GM21717 (cell line): ENCODE measurements at regions not wholly inside any gene's neighbourhood (a gene's known extent, or its start where the extent isn't known, plus 50 kb on each side); places are given as distances from the start of the nearest gene placed in this dataset.

Source experiments
- ATAC-seq: cut with Tn5 transposase; IDR thresholded peaks from one replicate; pipeline ENCODE4 v1.9.1; 2021; ENCODE audit warnings: mild to moderate bottlenecking, moderate library complexity; ENCODE audit not compliant: unreplicated experiment

GRCh38 chr9:116002624-116003023, 151.0 kb upstream of the PAPPA start:
- no peak for ATAC-seq

- no peak for ATAC-seq
These were observed 150.2 kb upstream of the PAPPA start for GRCh38 chr9:116003397-116003796.

GRCh38 chr9:116005205-116005604, 148.4 kb upstream of the PAPPA start:
- ATAC-seq: no peak

GRCh38 chr9:116007824-116008223, 145.8 kb upstream of the PAPPA start:
- ATAC-seq: no peak

GRCh38 chr9:116008278-116008677, 145.3 kb upstream of the PAPPA start:
- no peak for ATAC-seq

- ATAC-seq: no peak
These were observed 144.2 kb upstream of the PAPPA start for GRCh38 chr9:116009420-116009819.

GRCh38 chr9:116015855-116016254, 137.7 kb upstream of the PAPPA start:
- ATAC-seq: no peak

GRCh38 chr9:116020146-116020545, 133.4 kb upstream of the PAPPA start:
- ATAC-seq: no peak

GRCh38 chr9:116020801-116021200, 132.8 kb upstream of the PAPPA start:
- no peak for ATAC-seq

- no peak for ATAC-seq
These were observed 126.5 kb upstream of the PAPPA start for GRCh38 chr9:116027096-116027495.

GRCh38 chr9:116027511-116027910, 126.1 kb upstream of the PAPPA start:
- no peak for ATAC-seq

- no peak for ATAC-seq
These were observed 125.6 kb upstream of the PAPPA start for GRCh38 chr9:116027951-116028350.

- ATAC-seq: no peak
These were observed 123.1 kb upstream of the PAPPA start for GRCh38 chr9:116030517-116030916.

GRCh38 chr9:116032683-116033440, 120.7 kb upstream of the PAPPA start:
- no peak for ATAC-seq

- ATAC-seq: no peak
These were observed 114.3 kb upstream of the PAPPA start for GRCh38 chr9:116039312-116039711.

- no peak for ATAC-seq
These were observed 113.7 kb upstream of the PAPPA start for GRCh38 chr9:116039893-116040292.

- no peak for ATAC-seq
These were observed 111.3 kb upstream of the PAPPA start for GRCh38 chr9:116042321-116042720.

- no peak for ATAC-seq
These were observed 108.5 kb upstream of the PAPPA start for GRCh38 chr9:116045083-116045482.

- ATAC-seq: no peak
These were observed 105.5 kb upstream of the PAPPA start for GRCh38 chr9:116048081-116048480.

GRCh38 chr9:116049456-116049855, 104.1 kb upstream of the PAPPA start:
- ATAC-seq: no peak

GRCh38 chr9:116051528-116051927, 102.1 kb upstream of the PAPPA start:
- ATAC-seq: no peak

GRCh38 chr9:116055536-116055935, 98.1 kb upstream of the PAPPA start:
- no peak for ATAC-seq

- ATAC-seq: no peak
These were observed 96.2 kb upstream of the PAPPA start for GRCh38 chr9:116057371-116057770.
